Ecto neural progenitor cell (in vitro differentiated cells): ENCODE measurements at regions not wholly inside any gene's neighbourhood (a gene's known extent, or its start where the extent isn't known, plus 50 kb on each side); places are given as distances from the start of the nearest gene placed in this dataset.

Source experiments
- DNase-seq: peaks from one replicate; pipeline ENCODE4 v3.0.0-alpha.2; 2018; ENCODE audit warnings: low spot score

- no peak for DNase-seq
Measured at GRCh38 chr11:130776061-130776419, 140.2 kb downstream of the SNX19 start.

DNA sequence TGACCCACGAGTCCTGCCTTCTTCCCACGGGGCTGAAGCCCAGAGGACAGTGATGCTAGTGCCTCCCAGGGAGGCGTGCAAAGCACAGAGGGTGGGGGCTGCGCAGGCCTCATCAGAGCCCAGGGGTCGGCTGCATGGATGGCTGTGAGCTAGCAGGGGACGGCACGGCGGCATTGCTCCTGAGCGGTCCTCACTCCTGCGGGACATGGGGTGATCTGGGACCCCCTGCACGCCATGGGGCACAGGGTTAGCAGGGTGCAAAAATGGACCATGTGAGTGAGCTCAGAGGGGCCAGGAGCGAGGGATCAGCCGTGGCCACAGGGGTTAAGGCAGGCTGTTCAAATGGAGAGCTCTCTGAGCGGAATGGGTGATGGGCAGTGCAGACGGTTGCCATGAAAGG, 138.3 kb downstream of the SNX19 start:
- DNase-seq, result peak; percentile 30

GRCh38 chr11:130778705-130779104, 137.6 kb downstream of the SNX19 start:
- DNase-seq, result no peak

DNA sequence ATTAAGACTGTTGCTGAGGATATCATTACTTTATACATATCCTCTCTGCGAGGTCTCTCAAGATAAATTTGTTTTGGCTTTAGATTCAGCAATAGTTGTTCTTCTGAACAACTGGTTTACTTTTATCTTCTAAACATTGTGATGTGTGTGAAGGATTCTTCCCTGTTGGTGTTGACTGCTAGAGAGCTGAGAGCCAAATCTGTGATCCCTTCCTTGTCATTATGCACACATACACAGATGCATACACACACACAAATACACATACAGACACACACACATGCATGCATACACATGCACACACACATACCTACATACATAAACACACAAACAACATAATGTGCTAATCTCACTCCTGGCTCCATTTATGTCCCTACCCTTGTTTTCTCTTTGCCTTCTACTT, 137.0 kb downstream of the SNX19 start:
- DNase-seq, result no peak

- peak; percentile 23 for DNase-seq
Measured at GRCh38 chr11:130779943-130780342, 136.3 kb downstream of the SNX19 start.

DNA sequence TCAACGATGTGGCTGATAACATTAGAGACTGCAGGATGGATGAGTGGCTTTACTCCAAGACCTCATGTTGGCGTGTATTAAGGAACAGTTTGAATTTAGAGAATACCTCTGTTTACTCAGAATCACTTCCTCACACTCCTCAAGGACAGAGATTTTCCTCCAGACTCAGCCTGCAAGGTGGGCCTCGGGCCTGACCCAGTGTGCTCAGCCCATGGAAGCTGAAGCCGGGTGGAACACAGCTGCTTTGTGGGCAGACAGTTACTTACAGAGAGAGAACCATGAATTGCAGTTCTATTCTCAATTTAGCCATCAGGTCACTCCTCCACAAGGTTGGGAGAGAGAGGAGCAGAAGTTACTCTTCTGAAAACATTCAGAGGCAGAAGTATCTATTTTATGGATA, 135.8 kb downstream of the SNX19 start:
- DNase-seq, result peak; percentile 34

GRCh38 chr11:130781931-130782330, 134.3 kb downstream of the SNX19 start:
- peak; percentile 19 for DNase-seq

DNA sequence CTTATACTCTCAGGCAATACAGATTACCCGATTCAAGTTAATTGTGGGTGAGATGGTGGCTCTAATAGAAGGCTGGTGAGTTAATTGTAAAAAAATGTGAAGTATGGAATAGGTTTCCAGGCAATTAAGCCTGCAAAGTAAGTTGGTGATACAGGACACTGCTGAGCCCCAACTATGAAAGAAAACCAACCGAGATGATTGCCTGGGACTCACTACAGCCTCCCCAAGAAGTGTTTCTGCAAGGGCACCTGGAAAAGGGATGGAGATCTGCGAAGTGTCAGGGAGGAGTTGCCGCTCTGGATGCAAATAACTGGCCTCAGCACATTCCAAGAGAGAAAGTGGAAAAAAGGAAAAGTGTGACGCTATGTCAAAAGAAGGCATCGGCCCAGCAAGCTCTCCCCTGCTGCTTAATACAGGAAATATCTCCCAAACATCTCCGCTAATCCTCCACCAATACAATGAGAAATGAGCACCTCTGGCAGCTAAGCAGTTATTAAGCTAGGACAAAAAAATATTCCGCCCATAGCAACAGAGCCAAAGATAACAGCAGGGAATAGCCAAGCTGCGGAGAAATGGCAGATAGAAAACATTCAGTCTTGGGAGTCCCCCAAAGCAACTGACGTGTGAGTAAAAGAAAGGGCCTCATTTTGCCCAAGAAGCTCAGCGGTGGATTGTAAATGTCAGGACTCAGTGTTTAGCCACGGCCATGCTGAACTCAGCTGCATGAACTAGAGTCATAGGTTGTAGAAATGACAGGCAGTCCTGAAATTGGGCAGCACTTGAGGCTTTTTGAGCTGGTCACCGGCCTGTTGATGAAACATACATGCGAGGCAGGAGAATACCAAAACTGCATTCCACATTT, 133.7 kb downstream of the SNX19 start:
- DNase-seq, result peak; percentile 47

- DNase-seq, result peak; percentile 44
Measured at GRCh38 chr11:130783323-130783722, 133.0 kb downstream of the SNX19 start.

- peak; percentile 26 for DNase-seq
Measured at GRCh38 chr11:130785380-130786116, 130.7 kb downstream of the SNX19 start.

- DNase-seq, result peak; percentile 36
Measured at GRCh38 chr11:130786586-130786985, 129.7 kb downstream of the SNX19 start.

GRCh38 chr11:130787092-130787616, 129.1 kb downstream of the SNX19 start:
- DNase-seq, result peak; percentile 18

DNA sequence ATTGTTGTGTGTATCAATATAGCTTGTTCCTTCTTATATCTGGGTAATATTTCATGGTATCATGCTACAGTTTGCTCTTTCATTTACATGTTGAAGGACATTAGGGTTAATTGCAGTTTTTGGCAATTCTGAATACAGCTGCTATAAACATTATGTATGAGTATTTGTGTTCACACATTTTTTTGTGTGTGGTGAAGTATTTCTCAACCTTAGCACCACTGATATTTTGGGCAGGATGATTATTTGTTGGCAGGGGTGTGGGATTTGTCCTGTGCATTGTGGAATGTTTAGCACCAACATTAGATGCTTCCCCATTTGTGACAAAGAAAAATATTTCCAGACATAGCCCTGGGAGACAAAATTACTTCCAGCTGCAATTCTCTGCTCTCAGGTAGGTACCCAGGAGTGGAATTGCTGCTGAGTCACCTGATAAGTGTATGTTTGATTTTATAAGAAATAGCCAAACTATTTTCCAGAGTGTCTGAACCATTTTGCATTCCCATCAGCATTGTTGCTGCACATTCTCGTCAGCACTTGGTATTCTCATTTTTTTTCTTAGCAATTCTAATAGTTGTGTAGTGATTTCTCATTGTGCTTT, 128.2 kb downstream of the SNX19 start:
- no peak for DNase-seq

- peak; percentile 16 for DNase-seq
Measured at GRCh38 chr11:130789056-130789640, 127.1 kb downstream of the SNX19 start.

DNA sequence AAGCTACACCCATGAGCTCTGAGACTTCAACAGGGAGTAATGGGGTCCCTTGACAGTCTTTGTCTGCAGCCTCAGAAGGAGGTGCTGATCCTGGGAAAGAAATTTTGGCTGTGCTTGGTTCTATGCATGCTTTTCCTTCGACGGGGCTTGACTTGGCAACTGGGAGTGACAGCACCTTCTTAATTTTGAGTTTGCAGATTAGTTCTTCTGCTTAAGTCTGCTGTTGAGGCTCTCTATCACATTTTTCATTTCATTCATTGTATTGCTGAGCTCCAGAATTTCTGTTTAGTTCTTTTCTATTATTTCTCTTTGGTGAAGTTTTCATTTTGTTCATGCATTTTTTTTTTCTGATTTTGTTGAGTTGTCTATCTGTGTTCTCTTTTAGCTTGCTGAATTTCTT, 125.6 kb downstream of the SNX19 start:
- DNase-seq, result no peak

DNA sequence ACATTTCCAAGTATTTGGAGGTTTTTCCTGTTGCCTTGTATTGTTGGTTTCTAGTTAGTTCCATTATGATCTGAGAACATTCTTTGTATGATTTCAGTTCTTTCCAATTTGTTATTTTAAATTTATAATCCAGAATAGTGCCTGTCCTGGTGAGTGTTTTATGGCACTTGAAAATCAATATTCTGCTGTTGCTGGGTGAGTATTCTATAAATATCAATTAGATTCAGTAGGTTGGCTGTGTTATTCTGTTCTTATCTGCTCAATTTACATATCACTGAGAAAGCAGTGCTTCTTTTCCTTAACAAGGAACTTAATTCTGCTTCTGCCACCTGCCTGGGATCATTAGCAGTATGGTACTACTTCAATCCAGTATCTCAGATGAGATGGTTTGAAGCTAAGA, 123.5 kb downstream of the SNX19 start:
- DNase-seq, result no peak

DNA sequence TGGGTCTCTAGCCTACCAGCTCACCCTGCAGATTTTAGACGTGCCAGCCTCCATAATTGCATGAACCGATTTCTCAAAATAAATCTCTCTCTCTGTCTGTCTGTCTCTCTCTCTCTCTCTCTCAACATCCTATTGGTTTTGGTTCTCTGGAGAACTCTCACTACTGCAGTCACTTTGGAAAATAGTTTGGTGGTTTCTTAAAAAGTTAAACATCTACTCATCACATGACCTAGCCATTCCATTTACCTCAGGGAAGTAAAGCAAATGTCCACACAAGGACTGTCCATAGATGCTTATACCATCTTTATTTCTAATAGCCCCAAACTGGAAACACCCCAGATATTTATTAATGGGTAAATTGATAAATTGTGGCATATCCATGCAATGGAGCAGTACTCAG, 119.5 kb downstream of the SNX19 start:
- no peak for DNase-seq

- DNase-seq, result no peak
Measured at GRCh38 chr11:130798280-130798679, 118.0 kb downstream of the SNX19 start.

DNA sequence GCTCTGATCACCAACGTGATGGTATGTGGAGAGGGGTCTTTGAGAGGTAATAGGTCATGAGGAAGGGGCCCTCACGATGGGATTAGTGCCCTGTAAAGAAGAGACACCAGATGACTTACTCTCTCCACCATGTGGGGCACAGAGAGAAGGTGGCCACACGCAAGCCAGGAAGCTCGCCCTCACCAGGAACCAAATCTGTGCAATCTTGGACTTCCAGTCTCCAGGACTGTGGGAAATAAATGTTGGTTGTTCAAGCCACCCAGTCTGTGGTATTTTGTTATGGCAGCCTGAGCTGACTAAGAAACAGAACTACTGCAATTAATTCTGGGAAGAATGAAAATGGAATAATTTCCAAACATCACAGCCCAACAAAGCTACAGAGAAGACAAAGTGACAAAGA, 117.5 kb downstream of the SNX19 start:
- DNase-seq, result peak; percentile 15

DNA sequence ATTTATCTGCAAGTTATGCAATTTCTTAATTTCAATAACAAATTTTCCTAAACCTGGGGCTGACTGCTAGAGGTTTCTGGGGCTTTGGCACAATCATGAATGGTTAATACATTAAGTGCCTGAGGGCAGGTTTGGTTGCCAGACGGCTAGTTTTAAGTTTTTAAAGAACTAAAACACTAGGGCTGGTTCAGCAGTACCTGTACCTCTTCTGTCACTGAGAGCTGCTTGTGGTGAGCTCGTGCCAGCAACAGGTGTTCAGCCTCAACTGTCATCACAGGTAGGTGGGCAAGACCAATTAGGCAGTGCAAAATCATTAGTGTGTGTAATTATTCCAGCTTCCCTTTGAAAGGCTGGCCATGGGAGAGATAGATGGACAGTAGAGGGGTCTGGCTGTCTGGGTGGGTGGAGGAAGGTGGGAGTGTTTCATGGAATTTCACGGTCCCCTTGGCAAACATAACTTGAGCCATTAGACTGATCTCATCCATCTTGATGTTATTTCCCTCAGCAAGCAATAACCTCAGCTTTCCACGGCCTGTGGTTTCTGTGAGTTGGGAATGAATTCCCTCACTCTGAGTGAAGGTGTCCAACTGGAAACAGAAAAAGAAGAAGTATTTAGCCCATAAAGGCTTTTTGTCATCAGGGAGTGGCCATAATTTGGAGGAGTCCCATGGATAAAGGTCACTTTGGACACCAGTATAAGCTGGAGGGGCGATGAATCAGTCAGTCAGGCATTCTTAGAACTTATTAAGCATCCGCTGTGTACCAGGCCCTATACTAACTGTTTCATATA, 114.8 kb downstream of the SNX19 start:
- peak; percentile 27 for DNase-seq

DNA sequence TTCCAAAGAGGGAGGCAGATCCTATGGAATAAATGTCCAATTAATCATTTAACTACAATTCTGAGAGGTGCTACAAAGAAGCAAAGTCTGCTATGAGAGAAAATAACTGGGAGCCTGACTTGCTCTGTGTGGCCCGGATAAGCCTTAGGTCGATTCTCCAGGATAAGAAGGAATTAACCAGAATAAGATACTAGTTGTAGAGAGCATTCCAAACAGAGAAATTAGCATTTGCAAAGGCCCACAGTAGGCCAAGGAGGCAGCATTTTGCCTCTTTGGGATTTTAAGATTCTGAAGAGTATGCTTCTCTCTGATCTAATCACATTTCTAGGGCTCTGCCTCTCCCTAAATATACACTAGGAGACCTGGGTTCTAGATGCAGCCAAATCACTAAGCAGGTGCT, 113.7 kb downstream of the SNX19 start:
- DNase-seq, result peak; percentile 3
